WI38 (cell line): ENCODE measurements at regions not wholly inside any gene's neighbourhood (a gene's known extent, or its start where the extent isn't known, plus 50 kb on each side); places are given as distances from the start of the nearest gene placed in this dataset.
"Not testable (repeated sequence)": the region's sequence is repeated elsewhere in the genome, so short reads cannot be mapped to it uniquely, and the experiment has no call there.

Experiments used
- H3K4me3 ChIP-seq: 2 replicates; pipeline ENCODE4 v1.5.1; 2011; ENCODE audit warnings: low read depth, mild to moderate bottlenecking, control low read depth, low read length
- CTCF ChIP-seq: IDR thresholded peaks from 2 replicates; pipeline ENCODE4 v1.5.1; 2012; ENCODE audit warnings: low read depth, mild to moderate bottlenecking, control low read depth, low read length

- no peak for TF ChIP-seq CTCF
- H3K4me3 ChIP-seq = no peak overlapping the region
Measured at GRCh38 chr3:182644790-182645433, 148.4 kb upstream of the ATP11B start.

- H3K4me3 ChIP-seq = no peak overlapping the region
- no peak for TF ChIP-seq CTCF
Measured at GRCh38 chr3:182650568-182651128, 142.7 kb upstream of the ATP11B start.

GRCh38 chr3:182651461-182651860 lies 141.8 kb upstream of the ATP11B start:
- H3K4me3 ChIP-seq = no peak overlapping the region
- TF ChIP-seq CTCF = no peak

- H3K4me3 ChIP-seq = not testable (repeated sequence)
Measured at GRCh38 chr3:182653065-182653464, 140.2 kb upstream of the ATP11B start.

GRCh38 chr3:182668541-182668940 lies 124.8 kb upstream of the ATP11B start:
- H3K4me3 ChIP-seq = no peak overlapping the region
- TF ChIP-seq CTCF = no peak

GRCh38 chr3:182668974-182669373 lies 124.3 kb upstream of the ATP11B start:
- no peak for TF ChIP-seq CTCF
- H3K4me3 ChIP-seq = no peak overlapping the region

GRCh38 chr3:182671541-182671940 lies 121.8 kb upstream of the ATP11B start:
- no peak for TF ChIP-seq CTCF
- no peak overlapping the region for H3K4me3 ChIP-seq

GRCh38 chr3:182671942-182672341 lies 121.4 kb upstream of the ATP11B start:
- H3K4me3 ChIP-seq = no peak overlapping the region
- TF ChIP-seq CTCF = no peak
